ENCODE measurements at regions not wholly inside any gene's neighbourhood (a gene's known extent, or its start where the extent isn't known, plus 50 kb on each side); places are given as distances from the start of the nearest gene placed in this dataset.

- Histone ChIP-seq H3K4me2 (ENCODE audit: insufficient read depth, low read length) (no peak overlapping the region), H3K9me3 (replicated peaks; ENCODE audit: control insufficient read depth, insufficient read depth, low read length) (no peaks in the 10 kb centered on the region), H3K79me2 (ENCODE audit: control insufficient read depth, insufficient read depth, low read length) (no peaks in the 10 kb centered on the region), H3K27me3 (ENCODE audit: control insufficient read depth in 2 of 2, insufficient read depth in 2 of 2, low read length in 2 of 2) (peaks cover 0 to 5% of the 10 kb centered on the region in 2 experiments), H3K4me3 (replicated peaks in 1 of 3; ENCODE audit: insufficient read depth in 1 of 3, low read depth in 1 of 3, low read length in 3 of 3) (no peak overlapping the region), H4K20me1 (replicated peaks; ENCODE audit: control insufficient read depth, extremely low read depth, insufficient read depth, low read length) (no peaks in the 10 kb centered on the region), H3K4me1 (ENCODE audit: control insufficient read depth, extremely low read depth, insufficient read depth, low read length) (no peaks in the 10 kb centered on the region), H3K36me3 (ENCODE audit: control insufficient read depth in 2 of 2, extremely low read depth in 1 of 2, insufficient read depth in 2 of 2, low read length in 2 of 2) (no peaks in the 10 kb centered on the region), H3K27ac (ENCODE audit: insufficient read depth, low read depth, low read length) (no peak overlapping the region), H3K9ac (replicated peaks; ENCODE audit: extremely low read depth, insufficient read depth, low read length) (no peak overlapping the region), H3K9me1 (replicated peaks; ENCODE audit: control insufficient read depth, extremely low read depth, insufficient read depth, low read length) (no peaks in the 10 kb centered on the region), H2AFZ (ENCODE audit: low read depth, low read length) (no peak overlapping the region)
- TF ChIP-seq MYC (IDR thresholded peaks at IDR 0.05; ENCODE audit: low read depth, low read length) = no peak
- TF ChIP-seq, protein P1, sequence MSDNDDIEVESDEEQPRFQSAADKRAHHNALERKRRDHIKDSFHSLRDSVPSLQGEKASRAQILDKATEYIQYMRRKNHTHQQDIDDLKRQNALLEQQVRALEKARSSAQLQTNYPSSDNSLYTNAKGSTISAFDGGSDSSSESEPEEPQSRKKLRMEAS (IDR thresholded peaks at IDR 0.05; ENCODE audit: insufficient read depth, insufficient read length) = no peak
- TF ChIP-seq POLR2AphosphoS5 (IDR thresholded peaks at IDR 0.05; ENCODE audit: insufficient read depth, low read depth, low read length) = no peak
- no peak for TF ChIP-seq POLR2A (IDR thresholded peaks at IDR 0.05; ENCODE audit: low read depth, low read length)
- no peak for TF ChIP-seq GATA2 (IDR thresholded peaks at IDR 0.05; ENCODE audit: insufficient read depth, insufficient read length, low read depth, low read length)
- no peak for TF ChIP-seq EZH2 (IDR thresholded peaks at IDR 0.05; ENCODE audit: borderline replicate concordance, low read depth, low read length, severe bottlenecking)
- no peak for DNase-seq (ENCODE audit: low read depth, low spot score)
- CTCF ChIA-PET = interaction anchor here (1.0 to 1.3 kb wide), 2 partner anchors 12 to 17 kb away, joined by 3 to 4 read pairs; no protein-coding TSS in a partner anchor
- intact Hi-C loops (cut with micrococcal nuclease) = no loop called here
- FAIRE-seq = no peak
- POLR2A ChIA-PET = no interaction called here
- BruUV-seq (replicated peaks) = no TSS peak
- dilution Hi-C loops (cut with MboI; ENCODE audit: extremely low pct_ligation_motif_present, low sequenced_read_pairs) = no loop called here
Measured at GRCh38 chr10:3385487-3385886, 212.9 kb upstream of the PITRM1 start.

DNA sequence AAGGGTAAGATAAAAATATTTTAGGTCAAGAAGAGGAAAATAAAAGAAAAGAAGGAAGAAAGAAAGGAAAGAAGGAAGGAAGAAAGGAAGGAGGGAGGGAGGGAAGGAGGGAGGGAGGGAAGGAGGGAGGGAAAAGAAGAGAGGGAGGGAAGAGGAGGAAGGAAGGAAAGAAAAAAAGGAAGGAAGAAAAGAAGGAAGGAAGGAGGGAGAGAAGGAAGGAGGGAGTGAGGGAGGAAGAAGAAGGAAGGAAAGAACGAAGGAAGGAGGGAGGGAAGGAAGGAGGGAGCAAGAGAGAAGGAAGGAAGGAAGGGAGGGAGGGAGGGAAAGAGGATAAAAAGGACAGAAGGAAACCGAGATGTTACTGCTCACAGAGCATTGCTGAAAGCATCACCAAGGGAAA is 209.5 kb upstream of the PITRM1 start:
- Histone ChIP-seq H3K9ac (replicated peaks; ENCODE audit: extremely low read depth, insufficient read depth, low read length) (no peak overlapping the region), H3K36me3 (ENCODE audit: control insufficient read depth in 2 of 2, extremely low read depth in 1 of 2, insufficient read depth in 2 of 2, low read length in 2 of 2) (no peaks in the 10 kb centered on the region), H2AFZ (ENCODE audit: low read depth, low read length) (no peak overlapping the region), H3K27me3 (ENCODE audit: control insufficient read depth in 2 of 2, insufficient read depth in 2 of 2, low read length in 2 of 2) (peaks cover 0 to 1% of the 10 kb centered on the region in 2 experiments), H3K4me1 (ENCODE audit: control insufficient read depth, extremely low read depth, insufficient read depth, low read length) (no peaks in the 10 kb centered on the region), H3K4me3 (replicated peaks in 1 of 3; ENCODE audit: insufficient read depth in 1 of 3, low read depth in 1 of 3, low read length in 3 of 3) (no peak overlapping the region), H3K9me1 (replicated peaks; ENCODE audit: control insufficient read depth, extremely low read depth, insufficient read depth, low read length) (no peaks in the 10 kb centered on the region), H3K4me2 (ENCODE audit: insufficient read depth, low read length) (no peak overlapping the region), H3K79me2 (ENCODE audit: control insufficient read depth, insufficient read depth, low read length) (no peaks in the 10 kb centered on the region), H4K20me1 (replicated peaks; ENCODE audit: control insufficient read depth, extremely low read depth, insufficient read depth, low read length) (no peaks in the 10 kb centered on the region), H3K9me3 (replicated peaks; ENCODE audit: control insufficient read depth, insufficient read depth, low read length) (no peaks in the 10 kb centered on the region), H3K27ac (ENCODE audit: insufficient read depth, low read depth, low read length) (no peak overlapping the region)
- dilution Hi-C loops (cut with MboI; ENCODE audit: extremely low pct_ligation_motif_present, low sequenced_read_pairs) (no loop called here), intact Hi-C loops (cut with micrococcal nuclease) (no loop called here)
- POLR2A ChIA-PET = no interaction called here
- BruUV-seq (replicated peaks) = no TSS peak
- FAIRE-seq (no peak), DNase-seq (ENCODE audit: low read depth, low spot score) (no peak)
- no peak for TF ChIP-seq POLR2A (IDR thresholded peaks at IDR 0.05; ENCODE audit: low read depth, low read length)
- TF ChIP-seq CTCF (IDR thresholded peaks at IDR 0.05; ENCODE audit: extremely low read depth in 1 of 2, insufficient read depth in 1 of 2, low read depth in 1 of 2, low read length in 2 of 2) = no peak
- no peak for TF ChIP-seq FOS (IDR thresholded peaks at IDR 0.05; ENCODE audit: borderline replicate concordance, insufficient read depth, low read length)
- TF ChIP-seq, protein P1 (IDR thresholded peaks at IDR 0.05; ENCODE audit: insufficient read depth, insufficient read length) = no peak
- TF ChIP-seq POLR2AphosphoS5 (IDR thresholded peaks at IDR 0.05; ENCODE audit: insufficient read depth, low read depth, low read length) = no peak
- no peak for TF ChIP-seq JUN (IDR thresholded peaks at IDR 0.05; ENCODE audit: borderline replicate concordance, insufficient read depth, insufficient read length, low read depth)
- no peak for TF ChIP-seq GATA2 (IDR thresholded peaks at IDR 0.05; ENCODE audit: insufficient read depth, insufficient read length, low read depth, low read length)
- TF ChIP-seq EZH2 (IDR thresholded peaks at IDR 0.05; ENCODE audit: borderline replicate concordance, low read depth, low read length, severe bottlenecking) = no peak
- no peak for TF ChIP-seq MYC (IDR thresholded peaks at IDR 0.05; ENCODE audit: low read depth, low read length)
- CTCF ChIA-PET = no interaction called here
